ENCODE measurements at regions not wholly inside any gene's neighbourhood (a gene's known extent, or its start where the extent isn't known, plus 50 kb on each side); places are given as distances from the start of the nearest gene placed in this dataset.

DNA sequence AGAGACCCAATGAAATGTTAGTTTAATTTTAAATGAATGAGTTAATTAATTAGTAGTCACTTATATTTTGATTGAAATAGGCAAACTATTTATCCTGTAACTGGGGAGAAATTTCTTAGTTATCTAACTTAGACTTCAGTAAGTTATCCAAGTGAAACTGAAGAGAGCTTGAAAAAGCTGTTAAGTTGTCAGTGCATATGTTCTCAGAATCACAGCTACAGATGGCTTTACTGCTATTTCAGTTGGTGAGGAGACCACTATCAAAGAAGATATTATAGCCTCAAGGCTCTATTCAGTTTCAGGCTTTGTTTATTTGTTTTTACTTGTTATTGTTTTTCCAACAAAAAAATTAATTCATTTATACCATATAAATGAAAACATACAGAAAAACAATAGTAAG, 404.1 kb downstream of the C6orf118 start:
- no peak for TF ChIP-seq ZNF253 (CRISPR knock-in tag; conservative IDR thresholded peaks at IDR 0.05)
- TF ChIP-seq, protein P1, sequence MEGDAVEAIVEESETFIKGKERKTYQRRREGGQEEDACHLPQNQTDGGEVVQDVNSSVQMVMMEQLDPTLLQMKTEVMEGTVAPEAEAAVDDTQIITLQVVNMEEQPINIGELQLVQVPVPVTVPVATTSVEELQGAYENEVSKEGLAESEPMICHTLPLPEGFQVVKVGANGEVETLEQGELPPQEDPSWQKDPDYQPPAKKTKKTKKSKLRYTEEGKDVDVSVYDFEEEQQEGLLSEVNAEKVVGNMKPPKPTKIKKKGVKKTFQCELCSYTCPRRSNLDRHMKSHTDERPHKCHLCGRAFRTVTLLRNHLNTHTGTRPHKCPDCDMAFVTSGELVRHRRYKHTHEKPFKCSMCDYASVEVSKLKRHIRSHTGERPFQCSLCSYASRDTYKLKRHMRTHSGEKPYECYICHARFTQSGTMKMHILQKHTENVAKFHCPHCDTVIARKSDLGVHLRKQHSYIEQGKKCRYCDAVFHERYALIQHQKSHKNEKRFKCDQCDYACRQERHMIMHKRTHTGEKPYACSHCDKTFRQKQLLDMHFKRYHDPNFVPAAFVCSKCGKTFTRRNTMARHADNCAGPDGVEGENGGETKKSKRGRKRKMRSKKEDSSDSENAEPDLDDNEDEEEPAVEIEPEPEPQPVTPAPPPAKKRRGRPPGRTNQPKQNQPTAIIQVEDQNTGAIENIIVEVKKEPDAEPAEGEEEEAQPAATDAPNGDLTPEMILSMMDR (IDR thresholded peaks at IDR 0.05 in 2 of 3, conservative IDR thresholded peaks at IDR 0.05 in 1 of 3; ENCODE audit: insufficient read depth in 2 of 3, low read depth in 1 of 3, low read length in 3 of 3), result no peak
- no peak for TF ChIP-seq EP300 (IDR thresholded peaks at IDR 0.05; ENCODE audit: low read length)
- no peak for TF ChIP-seq NFYB (IDR thresholded peaks at IDR 0.05; ENCODE audit: extremely low read depth, insufficient read length)
- TF ChIP-seq RAD51 (IDR thresholded peaks at IDR 0.05; ENCODE audit: borderline replicate concordance, low read depth), result no peak
- TF ChIP-seq TAF1 (IDR thresholded peaks at IDR 0.05; ENCODE audit: control insufficient read depth, extremely low read depth, insufficient read depth, low read length, severe bottlenecking), result no peak
- no peak for TF ChIP-seq SP1 (CRISPR knock-in tag; IDR thresholded peaks at IDR 0.05)
- no peak for TF ChIP-seq ZNF436 (CRISPR knock-in tag; IDR thresholded peaks at IDR 0.05)
- TF ChIP-seq, protein P2, sequence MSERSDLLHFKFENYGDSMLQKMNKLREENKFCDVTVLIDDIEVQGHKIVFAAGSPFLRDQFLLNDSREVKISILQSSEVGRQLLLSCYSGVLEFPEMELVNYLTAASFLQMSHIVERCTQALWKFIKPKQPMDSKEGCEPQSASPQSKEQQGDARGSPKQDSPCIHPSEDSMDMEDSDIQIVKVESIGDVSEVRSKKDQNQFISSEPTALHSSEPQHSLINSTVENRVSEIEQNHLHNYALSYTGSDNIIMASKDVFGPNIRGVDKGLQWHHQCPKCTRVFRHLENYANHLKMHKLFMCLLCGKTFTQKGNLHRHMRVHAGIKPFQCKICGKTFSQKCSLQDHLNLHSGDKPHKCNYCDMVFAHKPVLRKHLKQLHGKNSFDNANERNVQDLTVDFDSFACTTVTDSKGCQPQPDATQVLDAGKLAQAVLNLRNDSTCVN (CRISPR knock-in tag; IDR thresholded peaks at IDR 0.05), result no peak

Measured in K562 (cell line).